ENCODE measurements at regions not wholly inside any gene's neighbourhood (a gene's known extent, or its start where the extent isn't known, plus 50 kb on each side); places are given as distances from the start of the nearest gene placed in this dataset.

DNA sequence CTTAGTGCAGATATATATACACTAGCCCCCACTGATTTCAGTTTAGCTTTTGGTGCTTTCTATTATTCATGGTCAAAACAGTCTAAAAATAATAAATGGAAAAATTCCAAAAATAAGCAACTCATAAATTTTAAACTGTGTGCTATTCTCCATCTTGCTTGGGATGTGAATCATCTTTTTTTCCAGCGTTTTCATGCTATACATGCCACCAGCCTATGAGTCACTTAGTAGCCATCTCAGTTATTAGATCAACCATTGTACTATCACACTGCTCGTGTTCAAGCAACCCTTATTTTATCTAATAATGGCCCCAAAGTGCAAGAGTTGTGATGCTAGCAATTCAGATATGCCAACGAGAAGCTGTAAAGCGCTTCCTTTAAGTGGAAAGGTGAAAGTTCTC, 73.9 kb upstream of the KRR1 start:
- H3K9me3 ChIP-seq (ENCODE audit: insufficient read depth, low read depth, low read length) = no peaks in the 10 kb centered on the region
- H3K4me3 ChIP-seq (ENCODE audit: low read length, poor library complexity, severe bottlenecking) = no peak overlapping the region
- H2AFZ ChIP-seq (ENCODE audit: low read length) = no peak overlapping the region
- no peaks in the 10 kb centered on the region for H3K9me2 ChIP-seq (replicated peaks; ENCODE audit: low read depth, low read length)
- no peaks in the 10 kb centered on the region for H3K36me3 ChIP-seq (ENCODE audit: insufficient read depth, low read length)
- no peaks in the 10 kb centered on the region for H3K27me3 ChIP-seq (ENCODE audit: insufficient read depth, low read length, poor library complexity, severe bottlenecking)
- H3K4me2 ChIP-seq (ENCODE audit: low read depth, low read length, poor library complexity, severe bottlenecking) = no peak overlapping the region
- no peaks in the 10 kb centered on the region for H3K79me2 ChIP-seq (ENCODE audit: insufficient read depth, low read length)
- TF ChIP-seq EZH2phosphoT487 (IDR thresholded peaks at IDR 0.05; ENCODE audit: borderline replicate concordance) = no peak
- TF ChIP-seq, protein P1, sequence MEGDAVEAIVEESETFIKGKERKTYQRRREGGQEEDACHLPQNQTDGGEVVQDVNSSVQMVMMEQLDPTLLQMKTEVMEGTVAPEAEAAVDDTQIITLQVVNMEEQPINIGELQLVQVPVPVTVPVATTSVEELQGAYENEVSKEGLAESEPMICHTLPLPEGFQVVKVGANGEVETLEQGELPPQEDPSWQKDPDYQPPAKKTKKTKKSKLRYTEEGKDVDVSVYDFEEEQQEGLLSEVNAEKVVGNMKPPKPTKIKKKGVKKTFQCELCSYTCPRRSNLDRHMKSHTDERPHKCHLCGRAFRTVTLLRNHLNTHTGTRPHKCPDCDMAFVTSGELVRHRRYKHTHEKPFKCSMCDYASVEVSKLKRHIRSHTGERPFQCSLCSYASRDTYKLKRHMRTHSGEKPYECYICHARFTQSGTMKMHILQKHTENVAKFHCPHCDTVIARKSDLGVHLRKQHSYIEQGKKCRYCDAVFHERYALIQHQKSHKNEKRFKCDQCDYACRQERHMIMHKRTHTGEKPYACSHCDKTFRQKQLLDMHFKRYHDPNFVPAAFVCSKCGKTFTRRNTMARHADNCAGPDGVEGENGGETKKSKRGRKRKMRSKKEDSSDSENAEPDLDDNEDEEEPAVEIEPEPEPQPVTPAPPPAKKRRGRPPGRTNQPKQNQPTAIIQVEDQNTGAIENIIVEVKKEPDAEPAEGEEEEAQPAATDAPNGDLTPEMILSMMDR (conservative IDR thresholded peaks at IDR 0.05; ENCODE audit: low read length) = no peak
- H4K20me1 ChIP-seq (ENCODE audit: insufficient read depth, low read length, poor library complexity, severe bottlenecking) = no peaks in the 10 kb centered on the region
- H3F3A ChIP-seq (ENCODE audit: low read depth) = no peaks in the 10 kb centered on the region
- H3K4me1 ChIP-seq (ENCODE audit: insufficient read depth, low read length, poor library complexity, severe bottlenecking) = peaks cover 10% of the 10 kb centered on the region
- no peak overlapping the region for H3K9ac ChIP-seq (ENCODE audit: low read depth, low read length, poor library complexity, severe bottlenecking)

DNA sequence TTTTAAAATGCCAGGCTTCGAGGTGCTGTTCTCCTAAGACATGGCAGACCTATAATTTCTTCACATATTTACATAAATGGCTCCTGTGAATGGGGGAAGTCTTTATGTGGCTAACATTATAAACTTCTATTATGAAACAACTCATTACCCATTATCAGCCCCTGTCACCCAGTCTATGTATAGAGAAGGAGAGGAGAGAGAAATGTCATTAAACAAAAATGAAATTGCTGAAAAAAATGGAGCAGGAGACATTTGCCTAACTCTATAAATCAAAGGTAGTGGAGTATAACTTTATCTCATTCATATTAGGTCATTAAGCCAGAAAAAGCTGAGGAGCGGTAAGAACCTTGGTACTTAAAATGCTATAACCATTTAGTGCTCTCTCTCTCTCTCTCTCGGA, 71.9 kb upstream of the KRR1 start:
- H3K79me2 ChIP-seq (ENCODE audit: insufficient read depth, low read length) = no peaks in the 10 kb centered on the region
- no peaks in the 10 kb centered on the region for H3K9me2 ChIP-seq (replicated peaks; ENCODE audit: low read depth, low read length)
- H3K4me2 ChIP-seq (ENCODE audit: low read depth, low read length, poor library complexity, severe bottlenecking) = no peak overlapping the region
- no peaks in the 10 kb centered on the region for H3K27me3 ChIP-seq (ENCODE audit: insufficient read depth, low read length, poor library complexity, severe bottlenecking)
- H3F3A ChIP-seq (ENCODE audit: low read depth) = no peaks in the 10 kb centered on the region
- H3K4me3 ChIP-seq (ENCODE audit: low read length, poor library complexity, severe bottlenecking) = no peak overlapping the region
- H4K20me1 ChIP-seq (ENCODE audit: insufficient read depth, low read length, poor library complexity, severe bottlenecking) = no peaks in the 10 kb centered on the region
- no peak overlapping the region for H3K9ac ChIP-seq (ENCODE audit: low read depth, low read length, poor library complexity, severe bottlenecking)
- H3K4me1 ChIP-seq (ENCODE audit: insufficient read depth, low read length, poor library complexity, severe bottlenecking) = peaks cover 10% of the 10 kb centered on the region
- H2AFZ ChIP-seq (ENCODE audit: low read length) = no peak overlapping the region
- TF ChIP-seq, protein P1 (conservative IDR thresholded peaks at IDR 0.05; ENCODE audit: low read length) = no peak
- TF ChIP-seq EZH2phosphoT487 (IDR thresholded peaks at IDR 0.05; ENCODE audit: borderline replicate concordance) = no peak
- H3K36me3 ChIP-seq (ENCODE audit: insufficient read depth, low read length) = no peaks in the 10 kb centered on the region
- no peaks in the 10 kb centered on the region for H3K9me3 ChIP-seq (ENCODE audit: insufficient read depth, low read depth, low read length)

DNA sequence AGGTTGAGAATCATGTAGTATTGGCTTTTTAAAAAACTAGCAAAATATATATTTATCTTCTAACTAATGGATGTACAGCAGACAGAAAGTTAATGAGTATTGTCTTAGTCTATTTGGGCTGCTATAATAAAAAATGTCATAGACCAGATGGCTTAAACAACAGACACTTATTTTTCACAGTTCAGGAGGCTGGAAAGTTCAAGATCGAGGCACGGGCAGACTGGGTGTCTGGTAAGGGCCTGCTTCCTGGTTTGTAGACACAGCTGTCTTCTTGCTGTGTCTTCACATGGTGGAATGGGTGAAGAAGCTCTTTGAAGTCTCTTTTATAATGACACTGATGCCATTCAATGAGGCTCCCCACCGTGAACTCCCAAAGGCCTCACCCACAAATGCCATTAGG, 70.1 kb upstream of the KRR1 start:
- peak overlapping the region; percentile 94 for H2AFZ ChIP-seq (ENCODE audit: low read length)

More for the DNA sequence above, 70.1 kb upstream of the KRR1 start:
- Histone ChIP-seq H3F3A (ENCODE audit: low read depth) (no peaks in the 10 kb centered on the region), H3K9me2 (replicated peaks; ENCODE audit: low read depth, low read length) (no peaks in the 10 kb centered on the region), H3K27me3 (ENCODE audit: insufficient read depth, low read length, poor library complexity, severe bottlenecking) (no peaks in the 10 kb centered on the region), H3K36me3 (ENCODE audit: insufficient read depth, low read length) (no peaks in the 10 kb centered on the region), H3K4me2 (ENCODE audit: low read depth, low read length, poor library complexity, severe bottlenecking) (peak overlapping the region; percentile 20), H3K9ac (ENCODE audit: low read depth, low read length, poor library complexity, severe bottlenecking) (no peak overlapping the region), H3K79me2 (ENCODE audit: insufficient read depth, low read length) (no peaks in the 10 kb centered on the region), H3K4me3 (ENCODE audit: low read length, poor library complexity, severe bottlenecking) (no peak overlapping the region), H4K20me1 (ENCODE audit: insufficient read depth, low read length, poor library complexity, severe bottlenecking) (no peaks in the 10 kb centered on the region), H3K9me3 (ENCODE audit: insufficient read depth, low read depth, low read length) (no peaks in the 10 kb centered on the region), H3K4me1 (ENCODE audit: insufficient read depth, low read length, poor library complexity, severe bottlenecking) (peaks cover 10% of the 10 kb centered on the region)
- TF ChIP-seq, protein P1 (conservative IDR thresholded peaks at IDR 0.05; ENCODE audit: low read length) = no peak
- TF ChIP-seq EZH2phosphoT487 (IDR thresholded peaks at IDR 0.05; ENCODE audit: borderline replicate concordance) = no peak

Measured in Loucy (cell line).